GM18909 (cell line): ENCODE measurements at regions not wholly inside any gene's neighbourhood (a gene's known extent, or its start where the extent isn't known, plus 50 kb on each side); places are given as distances from the start of the nearest gene placed in this dataset.

Experiments
- ATAC-seq: cut with Tn5 transposase; IDR thresholded peaks from one replicate; pipeline ENCODE4 v1.9.1; 2021; ENCODE audit warnings: mild to moderate bottlenecking; ENCODE audit not compliant: unreplicated experiment, poor library complexity

GRCh38 chr10:55310143-55310542 lies 509.1 kb upstream of the PCDH15 start:
- ATAC-seq, result no peak

- ATAC-seq, result no peak
These were observed 504.3 kb upstream of the PCDH15 start for GRCh38 chr10:55305285-55305684.

- ATAC-seq, result no peak
These were observed 486.3 kb upstream of the PCDH15 start for GRCh38 chr10:55287346-55287745.

DNA sequence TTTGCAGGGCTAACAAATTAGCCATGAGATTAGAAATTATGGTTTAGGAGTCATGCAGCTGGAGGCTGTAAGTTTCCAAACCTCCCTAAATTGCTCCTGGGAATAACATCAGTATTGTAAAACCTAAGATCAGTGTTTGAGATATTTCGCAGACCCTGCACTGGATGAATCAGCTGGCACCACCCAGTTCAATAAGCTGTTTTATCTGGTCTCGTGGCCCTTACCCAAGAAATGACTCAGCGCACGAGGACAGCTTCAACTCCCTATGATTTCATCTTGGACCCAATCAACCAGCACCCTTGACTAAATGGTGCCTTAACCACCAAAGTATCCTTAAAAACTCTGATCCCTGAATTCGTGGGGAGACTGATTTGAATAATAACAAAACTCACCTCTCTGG lies 482.0 kb upstream of the PCDH15 start:
- ATAC-seq, result no peak

- ATAC-seq, result no peak
These were observed 479.7 kb upstream of the PCDH15 start for GRCh38 chr10:55280696-55281095.

GRCh38 chr10:55277549-55277948 lies 476.5 kb upstream of the PCDH15 start:
- ATAC-seq, result no peak

- no peak for ATAC-seq
These were observed 473.3 kb upstream of the PCDH15 start for GRCh38 chr10:55274367-55274766.

DNA sequence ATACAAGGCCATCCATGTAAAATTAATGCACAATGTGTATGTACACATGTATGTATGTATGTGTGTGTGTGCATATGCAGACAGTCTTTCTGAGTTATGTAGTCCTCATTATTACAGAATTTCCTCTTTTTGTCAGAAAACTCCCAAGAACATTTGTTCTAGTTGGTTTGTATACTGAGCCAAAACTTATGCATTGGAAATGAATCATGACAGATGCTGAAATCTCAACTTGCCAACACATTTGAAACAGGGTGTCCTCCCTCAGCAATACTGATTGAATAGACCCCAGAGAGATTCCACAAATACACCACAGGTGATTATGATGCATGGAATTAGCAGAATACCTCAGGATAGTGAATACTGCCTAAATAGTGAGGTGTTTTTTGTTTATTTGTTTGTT lies 472.9 kb upstream of the PCDH15 start:
- no peak for ATAC-seq

- ATAC-seq, result no peak
These were observed 471.9 kb upstream of the PCDH15 start for GRCh38 chr10:55272886-55273285.

DNA sequence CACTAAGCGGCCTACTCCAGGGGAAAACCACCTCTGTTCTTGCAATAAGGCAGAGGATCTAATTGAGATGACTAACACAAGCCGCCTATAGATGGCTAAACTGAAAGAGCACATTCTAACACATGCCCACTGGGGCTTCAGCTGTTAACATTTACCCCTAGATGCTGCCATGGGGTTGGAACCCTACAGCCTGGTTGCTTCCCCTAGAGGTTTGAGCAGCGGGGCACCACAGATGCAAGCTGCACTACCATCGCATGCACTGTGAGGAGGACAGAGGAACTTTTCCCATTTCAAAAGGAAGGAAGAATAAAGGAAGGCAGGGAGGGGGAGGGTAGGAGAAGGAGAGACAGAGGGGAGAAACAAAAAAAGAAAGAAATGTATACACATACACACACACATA lies 465.8 kb upstream of the PCDH15 start:
- ATAC-seq, result no peak

GRCh38 chr10:55263327-55263726 lies 462.3 kb upstream of the PCDH15 start:
- ATAC-seq, result no peak

- ATAC-seq, result no peak
These were observed 441.5 kb upstream of the PCDH15 start for GRCh38 chr10:55242544-55242943.

DNA sequence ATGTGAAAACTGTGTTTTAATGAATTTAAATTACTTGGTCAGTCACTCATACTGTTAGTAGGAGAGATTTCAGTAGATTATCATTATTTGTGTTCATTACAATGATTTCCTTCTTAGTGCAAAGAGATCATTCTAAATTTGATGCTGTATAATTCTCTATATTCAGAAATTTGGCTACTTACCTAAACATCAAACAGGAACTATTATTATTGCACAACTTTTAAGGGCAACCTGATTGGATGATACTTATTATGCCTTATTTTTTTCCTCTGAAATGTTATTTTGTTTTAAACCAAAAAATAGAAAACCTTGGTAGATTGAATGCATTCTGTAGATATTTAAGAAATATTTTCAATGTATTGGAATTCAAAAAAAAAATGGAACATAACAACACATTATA lies 436.4 kb upstream of the PCDH15 start:
- ATAC-seq, result no peak

DNA sequence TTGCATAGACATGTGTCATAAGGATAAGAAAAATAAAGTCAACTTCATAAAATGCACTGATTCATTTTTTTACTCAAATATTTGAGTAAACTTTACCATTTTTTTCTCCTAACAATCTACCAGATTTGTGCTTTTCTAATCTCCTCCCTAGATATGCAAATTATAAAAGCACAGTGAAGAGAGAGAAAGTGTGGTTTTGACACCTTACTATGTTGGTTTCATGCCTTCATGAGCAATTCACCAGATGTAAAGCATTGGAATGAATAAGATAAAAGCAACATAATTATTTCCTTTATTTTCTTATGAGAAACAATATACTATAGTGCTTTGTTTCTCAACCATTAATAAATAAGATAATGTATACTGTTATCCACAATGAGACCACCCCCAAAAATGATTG lies 432.5 kb upstream of the PCDH15 start:
- ATAC-seq, result peak; percentile 85

DNA sequence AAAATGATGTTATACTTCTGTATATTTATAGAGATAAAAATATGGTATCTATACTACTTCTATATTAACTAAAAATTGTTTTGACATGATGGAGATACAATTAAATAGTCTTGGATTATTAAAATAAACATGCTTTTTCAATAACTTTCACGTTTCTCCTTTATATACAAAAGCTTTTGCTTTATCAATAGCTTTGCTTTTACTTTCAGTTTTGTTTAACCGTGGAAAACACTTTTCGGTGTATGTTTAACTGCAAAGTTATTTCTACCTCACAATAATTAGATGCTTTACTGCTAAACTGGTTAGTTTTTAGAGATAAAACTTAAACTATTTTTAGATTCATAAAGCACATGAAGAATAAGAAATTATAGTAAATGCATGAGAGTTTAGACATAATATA lies 432.1 kb upstream of the PCDH15 start:
- no peak for ATAC-seq

GRCh38 chr10:55232553-55232952 lies 431.5 kb upstream of the PCDH15 start:
- ATAC-seq, result no peak

DNA sequence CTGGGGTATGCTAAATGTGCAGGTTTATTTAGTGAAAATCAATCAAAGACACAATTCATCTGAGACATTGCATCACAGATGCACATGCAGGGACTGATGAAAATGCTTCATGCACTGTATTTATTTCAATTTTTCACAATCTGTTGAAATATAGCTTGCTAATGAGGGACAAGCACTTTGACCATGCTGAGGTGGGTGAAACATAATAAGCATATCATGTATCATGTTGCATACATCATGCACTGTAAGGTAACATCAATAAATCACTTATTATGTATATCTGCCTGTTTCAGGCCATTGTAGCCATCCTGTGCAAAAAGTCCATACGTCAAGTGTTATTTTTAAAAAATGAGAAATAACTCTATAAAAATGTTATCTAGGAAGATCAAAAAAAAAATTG lies 426.9 kb upstream of the PCDH15 start:
- no peak for ATAC-seq

DNA sequence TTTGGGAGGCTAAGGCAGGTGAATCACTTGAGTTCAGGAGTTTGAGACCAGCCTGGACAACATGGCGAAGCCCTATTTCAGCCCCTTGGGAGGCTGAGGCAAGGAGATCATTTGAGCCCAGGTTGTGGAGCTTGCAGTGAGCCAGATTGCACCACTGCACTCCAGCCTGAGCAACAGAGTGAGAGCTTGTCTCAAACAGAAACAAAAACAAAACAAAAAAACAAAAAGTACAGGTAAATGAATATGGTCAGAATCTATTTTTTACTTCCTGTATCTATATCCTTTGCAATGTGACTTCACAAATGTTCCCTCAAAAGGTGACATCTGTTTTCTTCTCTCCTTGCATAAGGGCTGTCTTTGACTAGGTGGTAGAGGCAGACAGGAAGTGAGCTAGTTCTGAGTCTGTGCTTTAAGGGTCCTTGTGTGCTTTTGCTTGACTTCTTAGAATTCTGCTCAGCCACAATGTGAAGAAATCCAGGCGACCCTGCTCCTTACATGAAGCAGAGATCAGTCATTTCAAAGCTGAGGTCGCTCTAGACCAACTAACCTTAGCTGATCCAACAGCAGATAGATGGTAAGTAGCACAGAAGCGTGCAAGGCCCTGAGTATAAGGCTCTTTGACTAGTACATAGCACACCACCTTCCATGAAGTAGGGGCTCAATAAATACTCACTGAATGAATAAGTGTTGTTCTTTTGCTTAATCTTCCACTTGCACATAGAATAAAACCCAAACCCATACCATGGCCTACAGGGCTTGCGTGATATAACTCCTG lies 423.2 kb upstream of the PCDH15 start:
- ATAC-seq, result no peak

DNA sequence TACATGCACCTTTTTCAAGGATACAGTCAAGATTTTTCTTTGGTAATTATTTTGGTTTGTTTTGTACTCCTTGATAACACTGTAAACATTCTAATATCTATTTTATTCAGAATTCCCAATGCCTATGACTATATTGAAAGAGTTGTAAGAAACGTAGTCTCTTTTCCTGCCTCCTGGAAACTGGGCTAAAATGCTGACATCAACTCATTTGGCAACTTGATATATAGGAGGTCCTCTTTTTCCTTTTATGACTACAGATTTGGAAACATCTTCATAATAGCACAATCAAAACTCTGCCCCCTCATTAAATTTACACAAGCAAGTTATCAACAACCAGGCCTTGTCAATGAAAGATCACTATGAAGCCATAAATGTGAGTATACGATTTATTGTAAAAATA lies 422.3 kb upstream of the PCDH15 start:
- no peak for ATAC-seq

DNA sequence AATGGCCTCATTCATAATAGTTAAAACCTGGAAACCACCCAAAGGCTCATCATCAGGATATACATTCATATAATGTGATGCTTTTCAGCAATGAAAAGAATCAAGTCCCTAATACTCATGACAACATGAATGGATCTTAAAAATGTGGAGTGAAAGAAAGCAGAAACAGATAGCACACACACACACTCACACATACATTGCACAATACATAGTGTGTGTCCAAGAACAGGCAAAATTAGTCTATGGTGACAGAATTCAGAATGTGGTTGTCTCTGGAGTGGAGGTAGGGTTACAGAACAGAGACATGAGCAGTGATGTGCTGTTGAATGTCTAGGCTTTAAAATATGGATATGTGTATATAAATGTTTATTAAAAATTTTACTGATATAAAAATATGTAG lies 419.9 kb upstream of the PCDH15 start:
- ATAC-seq, result no peak

GRCh38 chr10:55215699-55216098 lies 414.7 kb upstream of the PCDH15 start:
- ATAC-seq, result no peak

- no peak for ATAC-seq
These were observed 413.6 kb upstream of the PCDH15 start for GRCh38 chr10:55214608-55215007.

GRCh38 chr10:55212051-55212450 lies 411.0 kb upstream of the PCDH15 start:
- ATAC-seq, result no peak
